Lung microvascular endothelial cell (primary cell): ENCODE measurements at regions not wholly inside any gene's neighbourhood (a gene's known extent, or its start where the extent isn't known, plus 50 kb on each side); places are given as distances from the start of the nearest gene placed in this dataset.
"Not testable (repeated sequence)": the region's sequence is repeated elsewhere in the genome, so short reads cannot be mapped to it uniquely, and the experiment has no call there.

Experiments
- DNase-seq, 2 donors: peaks; one replicate each; pipeline versions ENCODE4 v3.0.0 to v3.0.0-alpha.2; 2010; ENCODE audit warnings: low read depth in 2 of 2

DNA sequence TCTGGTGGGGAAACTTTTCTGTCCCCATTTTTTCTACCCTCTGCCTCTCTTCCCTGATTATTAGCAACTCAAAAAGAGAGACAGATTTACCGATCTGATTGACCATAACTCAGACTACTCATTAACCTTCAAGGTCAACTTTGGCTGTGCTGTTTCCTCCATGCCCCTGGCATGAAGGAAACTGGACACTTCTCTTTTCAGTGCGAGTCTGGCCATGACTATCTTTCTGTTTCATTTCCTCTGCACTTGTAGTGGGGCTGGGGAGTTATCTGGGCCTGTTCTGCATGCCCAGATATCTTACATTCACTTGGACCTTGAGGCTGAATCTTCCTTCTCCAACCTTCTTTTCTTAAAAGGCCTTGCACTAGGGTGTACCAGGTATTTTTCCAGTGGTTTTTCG is 76.9 kb upstream of the SLCO2A1 start:
- peak in 1 of 2 donors; percentile 21 for DNase-seq

GRCh38 chr3:134105876-134106556 is 76.3 kb upstream of the SLCO2A1 start:
- no peak for DNase-seq

GRCh38 chr3:134104031-134104430 is 74.3 kb upstream of the SLCO2A1 start:
- peak in 1 of 2 donors; percentile 73 for DNase-seq

- DNase-seq: no peak
Observed at GRCh38 chr3:134103470-134103869, 73.7 kb upstream of the SLCO2A1 start.

DNA sequence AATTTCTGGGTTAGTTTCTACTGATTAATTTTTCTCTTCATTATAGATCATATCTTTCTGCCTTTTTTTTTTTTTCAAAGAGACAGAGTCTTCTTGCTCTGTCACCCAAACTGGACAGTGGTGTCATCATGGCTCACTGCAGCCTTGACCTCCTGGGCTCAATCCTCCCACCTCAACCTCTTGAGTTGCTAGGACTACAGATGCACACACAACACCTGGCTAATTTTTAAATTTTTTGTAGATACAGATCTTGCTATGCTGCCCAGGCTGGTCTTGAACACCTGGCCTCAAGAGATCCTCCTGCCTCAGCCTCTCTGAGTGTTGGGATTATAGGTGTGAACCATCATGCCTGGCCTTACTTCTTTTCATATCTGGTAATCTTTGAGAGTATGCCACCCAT is 73.3 kb upstream of the SLCO2A1 start:
- DNase-seq: no peak

GRCh38 chr3:134096214-134096613 is 66.5 kb upstream of the SLCO2A1 start:
- DNase-seq: not testable (repeated sequence)

GRCh38 chr3:134095005-134095404 is 65.3 kb upstream of the SLCO2A1 start:
- no peak for DNase-seq

- peak in 1 of 2 donors; percentile 42 for DNase-seq
Observed at GRCh38 chr3:134094491-134094890, 64.8 kb upstream of the SLCO2A1 start.

DNA sequence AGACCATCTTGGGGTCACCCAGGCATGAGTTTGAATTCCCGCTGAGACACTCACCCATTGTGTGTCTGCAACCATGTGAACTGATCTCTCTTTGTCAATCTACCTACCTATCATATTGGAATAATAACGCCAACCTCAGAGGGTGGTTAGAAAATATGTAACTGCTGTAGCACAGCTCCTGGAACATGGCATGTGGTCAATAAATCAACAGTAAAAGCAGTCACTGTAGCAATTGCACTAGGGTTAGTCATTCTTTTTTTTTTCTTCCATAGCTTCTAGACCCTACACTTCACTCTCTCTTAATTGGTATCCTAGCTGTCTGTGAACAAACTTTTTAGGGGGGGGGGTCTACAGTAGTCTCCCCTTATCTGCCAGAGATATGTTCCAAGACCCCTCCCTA is 64.2 kb upstream of the SLCO2A1 start:
- no peak for DNase-seq

DNA sequence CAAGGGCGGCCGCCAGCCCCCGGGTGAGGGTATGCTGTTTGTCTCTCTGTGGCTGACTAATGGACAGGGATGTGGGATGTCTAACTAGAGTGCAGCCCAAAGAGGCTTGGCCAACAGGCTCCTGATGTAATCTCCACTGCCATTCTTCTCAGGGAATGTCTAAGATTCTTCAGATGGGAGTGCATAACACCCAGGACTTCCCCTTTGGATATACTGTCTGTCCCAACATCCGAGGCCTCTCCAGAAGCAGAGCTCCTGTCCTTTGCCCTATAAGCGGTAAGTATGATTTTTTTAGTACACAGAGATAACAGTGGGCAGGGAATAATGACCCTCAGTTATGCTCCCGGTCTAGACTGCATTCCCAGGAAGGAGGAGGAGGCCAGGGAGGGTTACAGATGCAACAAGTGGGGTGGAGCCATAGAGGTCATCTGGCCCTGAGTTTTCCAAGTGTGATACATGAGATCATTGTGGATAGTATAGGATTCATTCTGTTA is 62.5 kb upstream of the SLCO2A1 start:
- DNase-seq: no peak

- no peak for DNase-seq
Observed at GRCh38 chr3:134090031-134090430, 60.3 kb upstream of the SLCO2A1 start.

- no peak for DNase-seq
Observed at GRCh38 chr3:134087060-134087974, 57.6 kb upstream of the SLCO2A1 start.

DNA sequence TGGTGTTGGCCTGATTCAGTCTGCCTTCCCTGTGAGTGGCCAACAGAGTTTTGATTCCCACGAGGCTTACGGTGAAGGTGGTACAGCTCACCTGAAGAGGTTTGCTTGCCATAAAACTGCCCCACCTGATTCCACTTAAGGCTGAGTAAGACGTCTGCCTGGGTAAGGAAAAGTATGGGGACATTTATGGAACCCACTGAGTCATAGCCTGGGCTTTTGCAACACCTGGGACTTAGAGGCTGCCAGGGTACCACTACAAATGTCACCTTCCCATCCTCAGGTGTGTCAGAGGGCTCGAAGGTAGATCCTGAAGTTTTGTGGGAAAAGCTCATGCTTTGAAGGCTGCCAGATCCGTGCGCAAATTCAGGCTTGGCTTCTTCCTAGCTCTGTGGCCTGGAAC is 56.9 kb upstream of the SLCO2A1 start:
- no peak for DNase-seq

DNA sequence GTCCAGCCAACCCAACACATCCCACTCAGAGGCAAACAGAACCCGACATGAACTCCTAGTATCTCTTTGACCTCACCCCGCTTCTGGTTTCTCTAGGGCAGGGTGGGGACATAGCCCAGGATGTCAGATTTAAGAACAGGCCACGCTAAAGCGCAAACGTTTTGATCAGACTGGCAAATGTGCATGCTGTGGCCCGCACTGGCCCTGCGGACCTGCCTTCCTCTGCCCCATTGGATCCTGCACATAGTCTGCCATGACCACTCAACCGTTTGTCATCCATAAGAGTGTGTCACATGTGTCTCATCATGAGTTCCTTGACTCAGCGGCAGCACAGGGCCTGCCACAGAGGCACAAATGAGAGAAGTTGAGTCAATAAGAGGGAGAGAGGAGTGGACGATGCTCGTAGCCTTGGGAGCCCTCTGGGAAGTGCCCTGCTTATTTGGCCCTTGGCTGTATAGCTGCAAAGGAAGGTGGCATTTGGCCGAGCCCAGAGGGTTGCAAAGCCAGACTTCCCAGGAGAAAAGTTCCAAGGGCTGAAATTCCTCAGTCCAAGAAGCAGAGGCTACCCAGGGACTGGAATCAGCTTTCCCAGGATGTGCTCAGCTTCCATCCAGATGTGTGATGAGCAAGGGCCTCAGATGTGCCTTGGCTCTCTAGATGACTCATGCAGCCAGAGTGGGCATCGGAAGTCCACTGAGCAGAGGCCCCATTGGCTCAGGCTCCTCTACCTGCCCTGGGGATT is 55.5 kb upstream of the SLCO2A1 start:
- DNase-seq: no peak

DNA sequence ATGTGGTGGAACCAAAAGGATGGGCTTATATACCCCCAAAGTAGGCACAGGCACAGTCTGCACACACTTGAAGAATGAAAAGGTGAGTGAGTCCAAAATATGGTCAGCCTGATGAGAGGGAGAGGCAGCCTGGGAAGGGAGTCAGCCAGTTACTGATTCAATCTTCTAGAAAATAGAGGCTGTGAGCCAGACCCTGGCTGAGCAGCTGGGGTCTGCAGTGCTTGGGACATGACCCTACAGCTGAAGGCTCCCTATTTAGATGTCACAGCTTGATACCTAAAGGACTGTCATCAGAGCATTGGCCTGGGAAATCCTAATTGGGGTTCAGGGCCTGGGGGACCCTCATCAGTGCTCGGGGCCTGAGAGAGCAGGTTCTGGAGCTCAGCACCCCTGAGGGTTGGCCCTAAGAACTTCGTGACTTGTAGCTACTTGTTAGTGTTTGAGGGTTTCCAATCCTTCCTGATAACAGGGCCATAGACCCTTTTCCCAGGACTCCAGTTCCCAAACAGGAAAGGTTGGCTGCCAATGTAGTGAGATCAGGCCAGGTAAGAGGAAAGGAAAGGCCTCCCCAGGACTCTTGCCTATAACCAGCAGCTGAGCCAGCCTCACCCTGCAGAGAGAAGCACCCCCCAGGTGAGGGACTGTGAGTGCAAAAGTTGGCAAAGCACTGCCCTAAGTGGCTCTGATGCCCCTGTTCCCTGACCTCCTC is 54.7 kb upstream of the SLCO2A1 start:
- DNase-seq: no peak

- DNase-seq: no peak
Observed at GRCh38 chr3:134083626-134084241, 54.0 kb upstream of the SLCO2A1 start.

GRCh38 chr3:134083008-134083407 is 53.3 kb upstream of the SLCO2A1 start:
- no peak for DNase-seq

- no peak for DNase-seq
Observed at GRCh38 chr3:134082582-134082981, 52.9 kb upstream of the SLCO2A1 start.

DNA sequence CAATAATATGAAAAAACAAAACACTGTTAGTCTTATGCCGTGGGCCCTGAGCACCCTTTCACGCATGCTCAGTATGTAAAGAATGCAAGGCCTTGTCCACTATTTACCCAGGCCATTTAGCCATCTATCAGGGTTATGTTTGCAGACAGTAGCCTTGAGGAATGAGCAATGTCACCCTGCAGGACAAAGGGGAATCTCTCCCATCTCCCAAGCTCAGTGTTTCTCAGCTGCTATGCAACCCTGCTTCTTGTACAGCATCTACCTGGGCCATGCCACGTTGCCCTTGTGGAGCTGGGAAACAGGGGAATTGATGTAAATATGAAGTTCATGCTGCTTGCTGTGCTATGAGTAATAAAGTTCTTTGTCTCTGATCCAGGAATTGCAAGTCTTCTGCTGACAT is 51.5 kb upstream of the SLCO2A1 start:
- no peak for DNase-seq

DNA sequence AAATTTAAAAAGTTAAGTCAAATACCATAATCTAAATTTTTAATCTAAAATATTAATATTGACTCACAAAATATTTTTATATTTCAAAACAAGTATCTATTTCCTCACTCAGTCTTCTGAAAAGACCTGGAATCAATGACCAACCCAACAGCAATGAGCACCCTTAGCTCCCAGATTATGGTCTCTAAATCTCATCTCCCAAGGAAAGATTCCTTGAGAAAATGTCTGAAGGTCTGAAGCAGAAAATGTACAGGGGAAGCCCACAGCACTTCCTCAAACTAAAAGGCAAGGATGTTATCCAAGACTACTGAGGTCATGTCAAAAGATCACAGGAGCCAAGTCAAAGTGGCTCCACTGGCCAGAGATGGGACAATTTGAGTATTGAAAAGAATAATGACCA is 51.0 kb upstream of the SLCO2A1 start:
- DNase-seq: no peak

DNA sequence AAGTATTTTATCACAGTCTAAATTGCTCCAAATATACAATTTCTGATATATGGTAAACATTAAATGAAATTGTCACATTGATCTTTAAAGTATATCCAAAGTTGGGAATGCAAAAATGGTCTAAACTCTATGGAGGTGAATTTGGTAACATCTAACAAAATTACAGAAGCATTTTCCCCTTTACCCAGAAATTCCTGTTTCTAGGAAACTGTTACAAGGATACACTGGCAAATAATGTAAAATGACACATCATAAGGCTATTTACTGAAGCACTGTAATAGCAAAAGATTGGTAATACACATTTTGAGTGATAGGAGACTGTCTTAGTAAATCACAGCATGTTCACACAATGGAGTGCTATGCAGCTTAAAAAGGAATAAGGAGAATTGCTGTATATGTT is 50.0 kb upstream of the SLCO2A1 start:
- DNase-seq: no peak
